ENCODE measurements at regions not wholly inside any gene's neighbourhood (a gene's known extent, or its start where the extent isn't known, plus 50 kb on each side); places are given as distances from the start of the nearest gene placed in this dataset.

GRCh38 chr10:78164702-78165101 lies 131.0 kb downstream of the RPS24 start:
- no peak for DNase-seq

GRCh38 chr10:78165172-78165571 lies 131.5 kb downstream of the RPS24 start:
- no peak for DNase-seq

- DNase-seq: no peak
These were observed 132.0 kb downstream of the RPS24 start for GRCh38 chr10:78165617-78166016.

- no peak for DNase-seq
These were observed 132.6 kb downstream of the RPS24 start for GRCh38 chr10:78166261-78166660.

- DNase-seq: no peak
These were observed 135.6 kb downstream of the RPS24 start for GRCh38 chr10:78169214-78169613.

- DNase-seq: no peak
These were observed 136.4 kb downstream of the RPS24 start for GRCh38 chr10:78170026-78170475.

GRCh38 chr10:78171633-78172400 lies 138.2 kb downstream of the RPS24 start:
- no peak for DNase-seq

- no peak for DNase-seq
These were observed 139.8 kb downstream of the RPS24 start for GRCh38 chr10:78173360-78174015.

GRCh38 chr10:78175444-78176015 lies 141.9 kb downstream of the RPS24 start:
- no peak for DNase-seq

- DNase-seq: no peak
These were observed 143.0 kb downstream of the RPS24 start for GRCh38 chr10:78176320-78177317.

- DNase-seq: no peak
These were observed 144.0 kb downstream of the RPS24 start for GRCh38 chr10:78177491-78178185.

- DNase-seq: no peak
These were observed 144.7 kb downstream of the RPS24 start for GRCh38 chr10:78178397-78178796.

- no peak for DNase-seq
These were observed 145.3 kb downstream of the RPS24 start for GRCh38 chr10:78178940-78179339.

GRCh38 chr10:78179886-78180705 lies 146.4 kb downstream of the RPS24 start:
- DNase-seq: no peak

- no peak for DNase-seq
These were observed 147.9 kb downstream of the RPS24 start for GRCh38 chr10:78181381-78182055.

GRCh38 chr10:78182841-78183240 lies 149.2 kb downstream of the RPS24 start:
- no peak for DNase-seq

- no peak for DNase-seq
These were observed 151.4 kb downstream of the RPS24 start for GRCh38 chr10:78184851-78185692.

GRCh38 chr10:78185693-78186055 lies 152.0 kb downstream of the RPS24 start:
- no peak for DNase-seq

- DNase-seq: no peak
These were observed 152.9 kb downstream of the RPS24 start for GRCh38 chr10:78186572-78186971.

GRCh38 chr10:78187371-78187770 lies 153.7 kb downstream of the RPS24 start:
- DNase-seq: no peak

All from NCI-H2081 (cell line).